ENCODE measurements at regions not wholly inside any gene's neighbourhood (a gene's known extent, or its start where the extent isn't known, plus 50 kb on each side); places are given as distances from the start of the nearest gene placed in this dataset.
A peak's percentile ranks its signal among the peaks of the same experiment; 100 is the strongest.

- DNase-seq (ENCODE audit: low read depth): no peak
- TF ChIP-seq CTCF (conservative IDR thresholded peaks at IDR 0.05; ENCODE audit: low read depth, low read length): no peak
- no peak overlapping the region for H3K4me3 ChIP-seq (ENCODE audit: low read depth, low read length)
Measured at GRCh38 chr5:105430516-105430915, 1867.9 kb upstream of the NUDT12 start.

- DNase-seq (ENCODE audit: low read depth): peak; percentile 2
- H3K4me3 ChIP-seq (ENCODE audit: low read depth, low read length): no peak overlapping the region
- no peak for TF ChIP-seq CTCF (conservative IDR thresholded peaks at IDR 0.05; ENCODE audit: low read depth, low read length)
Measured at GRCh38 chr5:105428451-105429380, 1866.1 kb upstream of the NUDT12 start.

- no peak overlapping the region for H3K4me3 ChIP-seq (ENCODE audit: low read depth, low read length)
- DNase-seq (ENCODE audit: low read depth): no peak
- TF ChIP-seq CTCF (conservative IDR thresholded peaks at IDR 0.05; ENCODE audit: low read depth, low read length): no peak
Measured at GRCh38 chr5:105414067-105414466, 1851.5 kb upstream of the NUDT12 start.

- no peak overlapping the region for H3K4me3 ChIP-seq (ENCODE audit: low read depth, low read length)
- no peak for TF ChIP-seq CTCF (conservative IDR thresholded peaks at IDR 0.05; ENCODE audit: low read depth, low read length)
- DNase-seq (ENCODE audit: low read depth): no peak
Measured at GRCh38 chr5:105413406-105413990, 1850.9 kb upstream of the NUDT12 start.

- no peak for TF ChIP-seq CTCF (conservative IDR thresholded peaks at IDR 0.05; ENCODE audit: low read depth, low read length)
- H3K4me3 ChIP-seq (ENCODE audit: low read depth, low read length): no peak overlapping the region
- DNase-seq (ENCODE audit: low read depth): no peak
Measured at GRCh38 chr5:105409695-105410094, 1847.1 kb upstream of the NUDT12 start.

- no peak for TF ChIP-seq CTCF (conservative IDR thresholded peaks at IDR 0.05; ENCODE audit: low read depth, low read length)
- no peak for DNase-seq (ENCODE audit: low read depth)
- H3K4me3 ChIP-seq (ENCODE audit: low read depth, low read length): no peak overlapping the region
Measured at GRCh38 chr5:105407200-105407599, 1844.6 kb upstream of the NUDT12 start.

All from choroid plexus epithelial cell (primary cell).